Fibroblast of peridontal ligament (primary cell): ENCODE measurements at regions not wholly inside any gene's neighbourhood (a gene's known extent, or its start where the extent isn't known, plus 50 kb on each side); places are given as distances from the start of the nearest gene placed in this dataset.

Source experiments
- DNase-seq: peaks from one replicate; pipeline ENCODE4 v3.0.0-alpha.2; 2010; ENCODE audit errors: extremely low read depth

- no peak for DNase-seq
Measured at GRCh38 chr5:30069441-30070263, 1123.8 kb upstream of the CDH6 start.

- no peak for DNase-seq
Measured at GRCh38 chr5:30063503-30063902, 1130.0 kb upstream of the CDH6 start.

GRCh38 chr5:30051976-30052375, 1141.5 kb upstream of the CDH6 start:
- no peak for DNase-seq

- DNase-seq: no peak
Measured at GRCh38 chr5:30050056-30050815, 1143.2 kb upstream of the CDH6 start.

- DNase-seq: no peak
Measured at GRCh38 chr5:30042677-30043076, 1150.8 kb upstream of the CDH6 start.

GRCh38 chr5:30041831-30042385, 1151.6 kb upstream of the CDH6 start:
- no peak for DNase-seq

GRCh38 chr5:30041291-30041690, 1152.2 kb upstream of the CDH6 start:
- no peak for DNase-seq

- DNase-seq: peak; percentile 8
Measured at GRCh38 chr5:30040488-30041118, 1152.9 kb upstream of the CDH6 start.

- no peak for DNase-seq
Measured at GRCh38 chr5:30039379-30039778, 1154.1 kb upstream of the CDH6 start.

- no peak for DNase-seq
Measured at GRCh38 chr5:30034870-30035269, 1158.6 kb upstream of the CDH6 start.

GRCh38 chr5:30030101-30030500, 1163.4 kb upstream of the CDH6 start:
- no peak for DNase-seq

GRCh38 chr5:30001826-30002225, 1191.7 kb upstream of the CDH6 start:
- DNase-seq: no peak

GRCh38 chr5:30000231-30000630, 1193.3 kb upstream of the CDH6 start:
- DNase-seq: no peak

GRCh38 chr5:29995154-29995553, 1198.3 kb upstream of the CDH6 start:
- DNase-seq: no peak

- DNase-seq: no peak
Measured at GRCh38 chr5:29994519-29994918, 1199.0 kb upstream of the CDH6 start.

GRCh38 chr5:29993286-29993685, 1200.2 kb upstream of the CDH6 start:
- no peak for DNase-seq

- no peak for DNase-seq
Measured at GRCh38 chr5:29992248-29992647, 1201.2 kb upstream of the CDH6 start.

GRCh38 chr5:29990681-29991080, 1202.8 kb upstream of the CDH6 start:
- DNase-seq: no peak

GRCh38 chr5:29984156-29984540, 1209.3 kb upstream of the CDH6 start:
- no peak for DNase-seq

GRCh38 chr5:29983528-29984155, 1209.8 kb upstream of the CDH6 start:
- no peak for DNase-seq

GRCh38 chr5:29982457-29982856, 1211.0 kb upstream of the CDH6 start:
- no peak for DNase-seq

GRCh38 chr5:29972597-29972996, 1220.9 kb upstream of the CDH6 start:
- DNase-seq: no peak
